Neural cell (in vitro differentiated cells): ENCODE measurements at regions not wholly inside any gene's neighbourhood (a gene's known extent, or its start where the extent isn't known, plus 50 kb on each side); places are given as distances from the start of the nearest gene placed in this dataset.

Experiments used
- H2AFZ ChIP-seq: fragments of 200-600, 300-800 bp; sonication (generic), shearing (Covaris generic); 2 replicates; pipeline ENCODE4 v1.6.0; 2014; ENCODE audit warnings: low read depth, mild to moderate bottlenecking, antibody characterized with exemption, low read length, moderate library complexity
- H3F3A ChIP-seq: fragments of 200-600 bp; shearing (Covaris generic); 2 replicates; pipeline ENCODE4 v1.6.1; 2016; ENCODE audit warnings: mild to moderate bottlenecking, moderate library complexity, mixed read lengths, antibody characterized with exemption, low read length; ENCODE audit not compliant: insufficient read depth, poor library complexity, severe bottlenecking
- H3K27ac ChIP-seq: fragments of 200-600, 300-800 bp; sonication (generic), shearing (Covaris generic); 2 replicates; pipeline ENCODE4 v1.5.1; 2014; ENCODE audit warnings: mild to moderate bottlenecking, low read length, moderate library complexity
- H3K27me3 ChIP-seq: fragments of 300-800, 200-600 bp; sonication (generic), shearing (Covaris generic); 2 replicates; pipeline ENCODE4 v1.6.0; 2014; ENCODE audit warnings: mild to moderate bottlenecking, low read depth, low read length, moderate library complexity; ENCODE audit not compliant: insufficient read depth
- H3K36me3 ChIP-seq: fragments of 300-800, 200-600 bp; sonication (generic), shearing (Covaris generic); 2 replicates; pipeline ENCODE4 v1.5.1; 2014; ENCODE audit warnings: mild to moderate bottlenecking, antibody characterized with exemption, low read length, moderate library complexity; ENCODE audit not compliant: insufficient read depth
- H3K4me2 ChIP-seq: fragments of 300-800, 200-600 bp; sonication (generic), shearing (Covaris generic); 2 replicates; pipeline ENCODE4 v1.6.0; 2014; ENCODE audit warnings: mild to moderate bottlenecking, low read length
- H3K4me3 ChIP-seq: fragments of 300-800, 200-600 bp; sonication (generic), shearing (Covaris generic); 2 replicates; pipeline ENCODE4 v1.5.1; 2014; ENCODE audit warnings: mild to moderate bottlenecking, low read length, moderate library complexity
- H3K79me2 ChIP-seq: fragments of 200-600 bp; shearing (Covaris generic); replicated peaks from 2 replicates; pipeline ENCODE4 v1.6.0; 2014; ENCODE audit warnings: mild to moderate bottlenecking, low read length, moderate library complexity; ENCODE audit not compliant: insufficient read depth
- H3K9ac ChIP-seq: fragments of 300-800, 200-600 bp; sonication (generic), shearing (Covaris generic); 2 replicates; pipeline ENCODE4 v1.6.1; 2016; ENCODE audit warnings: mild to moderate bottlenecking, low read length, mixed read lengths
- H3K9me2 ChIP-seq: fragments of 200-600 bp; shearing (Covaris generic); 2 replicates; pipeline ENCODE4 v1.6.1; 2016; ENCODE audit warnings: mild to moderate bottlenecking, low read length, mixed read lengths; ENCODE audit not compliant: insufficient read depth
- H3K9me3 ChIP-seq: fragments of 200-600, 300-800 bp; sonication (generic), shearing (Covaris generic); 2 replicates; pipeline ENCODE4 v1.6.1; 2016; ENCODE audit warnings: mild to moderate bottlenecking, mixed run types, low read length, moderate library complexity, mixed read lengths
- H4K20me1 ChIP-seq: fragments of 200-600 bp; shearing (Covaris generic); 2 replicates; pipeline ENCODE4 v1.6.1; 2016; ENCODE audit warnings: mild to moderate bottlenecking, mixed run types; ENCODE audit not compliant: insufficient read depth
- CTCF ChIP-seq: fragments of 450-650 bp; IDR thresholded peaks from 2 replicates; pipeline ENCODE4 v1.5.1; 2014; ENCODE audit warnings: antibody characterized with exemption, mild to moderate bottlenecking, moderate library complexity; ENCODE audit not compliant: poor library complexity, severe bottlenecking
- EP300 ChIP-seq: fragments of 450-650 bp; conservative IDR thresholded peaks from 2 replicates; pipeline ENCODE4 v1.6.1; 2014; ENCODE audit warnings: antibody characterized with exemption, mild to moderate bottlenecking, moderate library complexity; ENCODE audit not compliant: poor library complexity, severe bottlenecking
- EZH2 ChIP-seq: fragments of 200-600, 300-800 bp; shearing (Covaris generic), sonication (generic); IDR thresholded peaks from 2 replicates; pipeline ENCODE4 v1.6.1; 2014; ENCODE audit warnings: antibody characterized with exemption, low read length, borderline replicate concordance, mild to moderate bottlenecking; ENCODE audit not compliant: insufficient read depth, poor library complexity, severe bottlenecking
- MXI1 ChIP-seq: fragments of 450-650 bp; conservative IDR thresholded peaks from 2 replicates; pipeline ENCODE4 v1.6.1; 2014; ENCODE audit warnings: antibody characterized with exemption, mild to moderate bottlenecking; ENCODE audit not compliant: poor library complexity, severe bottlenecking
- POLR2AphosphoS5 ChIP-seq: IDR thresholded peaks from 2 replicates; pipeline ENCODE4 v1.6.1; 2012
- RAD21 ChIP-seq: fragments of 450-650 bp; conservative IDR thresholded peaks from 2 replicates; pipeline ENCODE4 v1.6.1; 2014; ENCODE audit warnings: antibody characterized with exemption, mild to moderate bottlenecking, moderate library complexity
- REST ChIP-seq: IDR thresholded peaks from 2 replicates; pipeline ENCODE4 v1.6.1; 2012; ENCODE audit warnings: borderline replicate concordance
- SMC3 ChIP-seq: fragments of 450-650 bp; conservative IDR thresholded peaks from 2 replicates; pipeline ENCODE4 v1.6.1; 2014; ENCODE audit warnings: antibody characterized with exemption, mild to moderate bottlenecking, moderate library complexity; ENCODE audit not compliant: poor library complexity
- TAF1 ChIP-seq: IDR thresholded peaks from 2 replicates; pipeline ENCODE4 v1.6.1; 2012; ENCODE audit warnings: low read depth

GRCh38 chrX:45777366-45777765 lies 576.7 kb upstream of the DIPK2B start:
- Histone ChIP-seq H3K9me3 (no peaks in the 10 kb centered on the region), H3K36me3 (no peaks in the 10 kb centered on the region), H3F3A (no peaks in the 10 kb centered on the region), H4K20me1 (no peaks in the 10 kb centered on the region), H3K9me2 (no peaks in the 10 kb centered on the region), H3K9ac (no peak overlapping the region), H3K27me3 (no peaks in the 10 kb centered on the region), H3K4me3 (no peak overlapping the region), H3K27ac (no peak overlapping the region), H2AFZ (no peak overlapping the region), H3K79me2 (no peaks in the 10 kb centered on the region), H3K4me2 (no peak overlapping the region)
- no peak for TF ChIP-seq REST
- TF ChIP-seq SMC3: no peak
- TF ChIP-seq CTCF: no peak
- no peak for TF ChIP-seq MXI1
- TF ChIP-seq POLR2AphosphoS5: no peak
- TF ChIP-seq EP300: no peak
- no peak for TF ChIP-seq EZH2
- TF ChIP-seq TAF1: no peak
- TF ChIP-seq RAD21: no peak

- Histone ChIP-seq H4K20me1 (no peaks in the 10 kb centered on the region), H2AFZ (no peak overlapping the region), H3K27me3 (no peaks in the 10 kb centered on the region), H3K27ac (no peak overlapping the region), H3K79me2 (no peaks in the 10 kb centered on the region), H3K36me3 (no peaks in the 10 kb centered on the region), H3K9me2 (no peaks in the 10 kb centered on the region), H3K9ac (no peak overlapping the region), H3K9me3 (no peaks in the 10 kb centered on the region), H3K4me3 (no peak overlapping the region), H3F3A (no peaks in the 10 kb centered on the region), H3K4me2 (no peak overlapping the region)
- TF ChIP-seq CTCF (no peak), EP300 (no peak), MXI1 (no peak), TAF1 (no peak), RAD21 (no peak), POLR2AphosphoS5 (no peak), SMC3 (no peak), REST (no peak), EZH2 (no peak)
Observed at GRCh38 chrX:45775468-45775867, 574.8 kb upstream of the DIPK2B start.
